NCI-H2196 (cell line): ENCODE measurements at regions not wholly inside any gene's neighbourhood (a gene's known extent, or its start where the extent isn't known, plus 50 kb on each side); places are given as distances from the start of the nearest gene placed in this dataset.
"Not testable (repeated sequence)": the region's sequence is repeated elsewhere in the genome, so short reads cannot be mapped to it uniquely, and the experiment has no call there.

Experiments used
- DNase-seq: peaks from one replicate; lab custom pipeline; 2025; ENCODE audit not compliant: unreplicated experiment; lab: John Stamatoyannopoulos, UW

- DNase-seq, result no peak
Observed at GRCh38 chr10:33102071-33102470, 144.0 kb upstream of the ITGB1 start.

- no peak for DNase-seq
Observed at GRCh38 chr10:33101392-33101787, 143.4 kb upstream of the ITGB1 start.

GRCh38 chr10:33100781-33101391 lies 142.9 kb upstream of the ITGB1 start:
- DNase-seq, result no peak

GRCh38 chr10:33099748-33100147 lies 141.7 kb upstream of the ITGB1 start:
- DNase-seq, result no peak

DNA sequence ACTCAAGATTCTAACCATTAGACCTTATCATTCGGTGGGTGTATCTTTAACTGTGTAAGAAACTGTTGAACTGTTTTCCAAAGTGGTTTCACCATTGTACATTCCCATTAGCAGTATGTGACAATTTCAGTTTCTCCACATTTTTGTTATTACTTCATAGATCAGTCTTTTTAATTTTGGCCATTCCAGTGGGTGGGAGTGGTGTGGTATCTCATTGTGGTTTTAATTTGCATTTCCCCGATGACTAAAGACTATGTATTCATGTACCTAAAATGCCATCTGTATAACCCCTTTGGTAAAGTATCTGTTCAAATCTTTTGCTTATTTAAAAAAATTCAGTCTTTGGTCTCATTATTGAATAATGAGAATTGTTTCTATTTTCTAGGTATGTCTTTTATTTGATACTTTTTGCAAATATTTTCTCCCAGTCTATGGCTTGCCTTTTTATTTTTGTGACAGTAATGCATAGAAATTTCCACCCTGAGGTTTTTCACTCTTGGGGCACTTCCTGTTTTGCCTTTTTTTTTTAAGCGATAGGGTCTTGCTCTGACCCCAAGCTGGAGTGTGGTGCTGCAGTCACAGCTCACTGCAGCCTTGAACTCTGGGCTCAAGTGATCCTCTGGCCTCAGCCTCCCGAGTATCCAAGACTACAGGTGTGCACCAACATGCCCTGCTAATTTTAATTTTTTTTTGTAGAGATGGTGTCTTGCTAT lies 141.1 kb upstream of the ITGB1 start:
- DNase-seq, result no peak

DNA sequence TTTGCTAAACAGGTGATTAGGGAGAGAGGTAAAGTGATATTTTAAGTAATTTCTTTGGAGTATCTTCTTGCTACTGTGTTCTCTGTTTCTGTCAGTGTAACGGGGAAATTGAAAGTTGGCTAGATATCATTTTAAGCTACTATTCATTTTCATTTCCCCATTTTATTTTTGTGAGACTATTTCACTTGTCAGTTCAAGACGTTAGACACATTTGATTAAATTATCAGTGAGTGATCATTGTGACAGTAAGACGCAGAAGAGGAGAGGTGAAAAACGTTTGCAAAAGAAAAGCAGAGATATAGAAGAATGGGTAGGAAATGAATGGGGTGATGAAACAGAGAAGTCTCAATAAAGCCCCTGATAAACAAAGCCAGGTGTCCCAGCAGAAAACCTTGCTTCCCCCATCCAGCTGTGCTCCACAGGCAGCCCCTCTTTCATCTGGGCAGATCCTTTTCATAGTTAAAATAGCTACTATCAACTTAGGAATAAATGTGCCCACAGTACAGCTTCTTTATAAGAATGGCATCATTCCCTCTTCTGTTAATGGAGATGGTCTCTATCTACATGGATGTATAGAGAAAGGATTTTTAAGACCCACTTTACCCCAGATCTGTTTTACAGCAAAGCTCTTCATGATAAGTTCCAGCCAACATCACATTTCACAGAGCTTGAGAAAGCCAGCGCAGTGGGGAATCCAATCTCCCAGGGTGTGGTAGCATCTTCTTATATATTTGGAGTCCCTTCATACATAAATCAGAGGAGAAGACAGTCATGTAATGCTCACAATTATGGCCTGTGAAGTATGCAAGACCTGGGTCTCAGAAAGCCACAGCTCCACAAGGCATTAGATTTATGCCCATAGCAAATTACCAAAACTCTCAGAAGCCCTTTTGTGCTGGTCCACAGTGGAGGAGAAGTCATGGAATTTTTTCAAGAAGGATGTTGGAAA lies 138.1 kb upstream of the ITGB1 start:
- DNase-seq, result no peak

- DNase-seq, result no peak
Observed at GRCh38 chr10:33094263-33095051, 136.4 kb upstream of the ITGB1 start.

GRCh38 chr10:33093362-33093761 lies 135.3 kb upstream of the ITGB1 start:
- no peak for DNase-seq

- DNase-seq, result no peak
Observed at GRCh38 chr10:33092596-33092995, 134.6 kb upstream of the ITGB1 start.

- DNase-seq, result no peak
Observed at GRCh38 chr10:33091201-33091600, 133.2 kb upstream of the ITGB1 start.

GRCh38 chr10:33088990-33089389 lies 131.0 kb upstream of the ITGB1 start:
- no peak for DNase-seq

GRCh38 chr10:33087922-33088321 lies 129.9 kb upstream of the ITGB1 start:
- DNase-seq, result no peak

GRCh38 chr10:33087152-33087551 lies 129.1 kb upstream of the ITGB1 start:
- no peak for DNase-seq

GRCh38 chr10:33086100-33086499 lies 128.1 kb upstream of the ITGB1 start:
- DNase-seq, result no peak

DNA sequence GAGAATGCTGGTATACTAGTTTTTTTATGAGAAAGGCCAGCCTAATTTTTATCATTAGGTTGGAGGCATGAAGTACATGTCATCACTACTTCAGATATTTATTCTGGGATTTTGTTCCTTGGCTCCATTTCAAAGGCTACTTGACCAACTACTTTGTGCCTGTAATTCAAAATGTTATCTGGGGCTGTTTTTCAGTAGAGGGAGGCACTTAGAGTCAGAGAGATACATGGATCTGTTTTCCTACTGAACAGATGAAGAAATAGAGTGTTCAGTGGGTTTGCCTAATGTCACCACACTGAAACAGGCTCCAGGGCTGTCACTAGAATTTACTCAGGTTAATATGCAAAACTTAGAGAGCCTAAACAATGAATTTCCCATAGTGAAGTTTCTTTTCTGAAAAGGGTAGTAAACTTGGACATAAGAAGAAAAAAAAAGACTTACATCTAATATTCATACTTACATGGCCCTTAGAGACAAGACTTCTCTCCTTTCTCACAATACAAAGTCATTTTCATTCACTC lies 127.3 kb upstream of the ITGB1 start:
- no peak for DNase-seq

DNA sequence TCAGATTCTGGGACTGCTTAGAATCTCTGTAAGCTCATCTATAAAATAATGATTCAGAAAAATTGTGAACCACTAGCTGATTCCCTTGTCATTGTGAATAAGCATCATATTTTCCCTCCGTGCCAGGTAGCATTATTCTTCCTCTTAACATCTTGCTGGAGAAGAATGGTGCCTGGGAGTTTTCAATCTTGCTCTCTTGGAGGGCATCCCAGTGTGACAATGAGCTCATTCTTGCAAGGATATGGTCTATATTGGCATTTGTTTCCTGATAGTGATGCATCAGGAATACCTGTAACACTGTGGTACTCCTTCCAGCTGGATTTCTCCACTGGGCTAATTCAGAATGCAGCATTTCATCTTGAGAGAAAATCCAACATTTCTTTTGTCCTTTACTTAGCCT lies 126.4 kb upstream of the ITGB1 start:
- no peak for DNase-seq

DNA sequence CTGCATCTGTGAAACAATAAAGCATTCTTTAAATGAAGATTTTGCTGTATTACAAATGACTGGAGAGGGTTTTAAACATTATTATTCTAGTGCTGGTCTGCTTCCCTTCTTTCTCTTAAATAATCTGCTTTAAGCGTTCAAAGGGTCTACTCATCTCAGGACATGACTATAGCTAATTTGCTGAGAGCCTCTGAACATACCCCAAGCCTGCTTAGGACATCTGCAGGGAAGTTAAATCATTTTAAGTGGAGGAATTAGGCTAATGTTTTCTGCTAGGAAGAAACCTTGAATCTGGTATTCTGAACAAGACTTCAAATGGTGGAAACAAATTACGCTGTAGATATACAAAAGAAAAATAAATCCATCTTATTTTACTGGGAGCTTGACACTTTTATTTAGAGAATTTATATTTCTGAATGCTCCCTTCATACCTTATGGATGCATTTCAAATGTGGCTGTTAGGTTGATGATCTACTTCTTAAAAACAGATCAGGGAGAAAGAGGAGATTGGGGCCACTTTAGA lies 124.4 kb upstream of the ITGB1 start:
- DNase-seq, result no peak

- not testable (repeated sequence) for DNase-seq
Observed at GRCh38 chr10:33080467-33080866, 122.4 kb upstream of the ITGB1 start.

DNA sequence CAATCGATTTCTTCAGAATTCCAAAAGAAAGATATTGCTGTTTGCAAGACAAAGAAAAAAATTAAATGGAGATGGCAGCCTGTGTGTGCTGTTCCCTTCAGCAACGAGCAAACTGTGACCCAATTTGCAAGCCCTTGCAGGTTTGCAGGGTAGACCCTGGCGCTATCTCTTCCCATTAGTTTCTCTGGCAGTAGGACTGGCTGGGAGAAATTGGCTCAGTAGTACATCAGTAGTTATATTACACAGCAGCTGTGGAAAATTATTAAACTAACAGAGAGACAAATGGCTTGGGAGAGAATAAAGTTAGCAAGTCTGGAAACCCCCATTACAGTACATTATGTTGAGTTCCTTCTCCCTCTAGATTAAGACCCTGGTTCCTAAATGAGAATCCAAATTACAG lies 116.4 kb upstream of the ITGB1 start:
- no peak for DNase-seq

- no peak for DNase-seq
Observed at GRCh38 chr10:33073641-33074415, 115.8 kb upstream of the ITGB1 start.
